ENCODE measurements at regions not wholly inside any gene's neighbourhood (a gene's known extent, or its start where the extent isn't known, plus 50 kb on each side); places are given as distances from the start of the nearest gene placed in this dataset.
"Not testable (repeated sequence)": the region's sequence is repeated elsewhere in the genome, so short reads cannot be mapped to it uniquely, and the experiment has no call there.

DNA sequence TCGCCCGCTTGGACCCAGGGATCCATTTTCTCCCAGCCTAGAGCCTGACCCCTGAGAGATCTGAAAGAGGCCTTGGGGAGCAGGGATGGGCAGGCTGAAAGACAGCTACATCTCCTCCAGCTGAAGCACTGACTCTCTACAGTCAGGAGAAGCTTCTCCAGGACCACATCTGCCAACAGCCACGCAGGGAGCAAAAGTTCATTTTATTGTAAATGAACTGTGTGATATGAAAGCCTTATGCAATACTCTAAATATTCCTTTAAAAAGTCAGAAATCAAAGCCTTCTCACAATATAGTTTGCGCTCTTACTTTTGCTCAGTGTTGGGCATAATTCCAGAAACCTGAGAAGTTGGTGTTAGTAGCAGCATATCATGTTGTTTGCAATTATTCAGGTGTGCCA lies 428.9 kb upstream of the RAB6C start:
- DNase-seq, result no peak

DNA sequence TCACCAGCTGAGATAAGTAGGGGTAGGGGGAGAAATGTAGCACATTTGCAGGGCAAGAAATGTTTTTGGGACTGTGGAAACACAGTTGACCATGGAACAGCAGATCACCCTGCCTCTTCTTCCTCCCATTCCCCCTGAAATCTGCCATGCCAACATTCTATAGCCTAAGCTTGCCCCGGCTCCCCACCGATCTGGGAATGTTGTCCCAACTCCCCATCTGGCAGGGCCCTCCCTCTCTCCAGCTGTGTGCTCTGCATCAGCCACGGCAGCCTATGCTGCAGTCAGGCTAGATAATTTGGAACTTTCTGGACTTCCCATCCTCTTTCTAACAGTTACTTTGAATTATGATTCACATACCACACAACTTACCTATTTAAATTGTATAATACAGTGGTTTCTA lies 425.1 kb upstream of the RAB6C start:
- DNase-seq, result no peak

- DNase-seq, result no peak
Observed at GRCh38 chr2:129559101-129559500, 420.4 kb upstream of the RAB6C start.

DNA sequence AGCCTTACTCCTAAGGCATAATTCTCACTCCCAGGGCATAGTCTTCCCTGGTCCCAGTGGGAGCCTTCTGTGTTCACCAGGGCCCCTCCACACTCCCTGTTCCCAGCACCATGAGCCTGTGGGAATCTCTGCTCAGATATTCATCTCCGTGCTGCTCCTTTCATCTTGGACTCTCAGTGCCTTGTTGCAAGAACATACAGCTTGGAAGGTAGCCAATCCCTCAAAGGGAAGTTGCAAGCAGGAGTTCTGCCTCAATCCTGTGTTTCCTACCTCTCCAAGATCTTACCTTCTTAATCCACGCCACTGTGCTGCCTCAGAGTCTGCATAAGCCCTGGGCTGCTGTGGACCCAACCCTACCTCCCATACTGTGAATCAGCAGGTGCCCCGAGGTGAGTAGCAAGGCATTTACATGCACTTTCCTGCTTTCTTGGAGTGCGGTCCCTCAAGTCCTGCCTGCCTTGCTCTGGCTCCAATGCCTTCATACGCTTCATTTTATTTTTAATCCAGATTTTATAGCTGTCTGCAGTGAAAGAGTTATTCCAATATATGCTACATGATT lies 413.8 kb upstream of the RAB6C start:
- DNase-seq, result no peak

- not testable (repeated sequence) for DNase-seq
Observed at GRCh38 chr2:129570812-129571211, 408.7 kb upstream of the RAB6C start.

GRCh38 chr2:129575431-129575830 lies 404.0 kb upstream of the RAB6C start:
- DNase-seq, result no peak

DNA sequence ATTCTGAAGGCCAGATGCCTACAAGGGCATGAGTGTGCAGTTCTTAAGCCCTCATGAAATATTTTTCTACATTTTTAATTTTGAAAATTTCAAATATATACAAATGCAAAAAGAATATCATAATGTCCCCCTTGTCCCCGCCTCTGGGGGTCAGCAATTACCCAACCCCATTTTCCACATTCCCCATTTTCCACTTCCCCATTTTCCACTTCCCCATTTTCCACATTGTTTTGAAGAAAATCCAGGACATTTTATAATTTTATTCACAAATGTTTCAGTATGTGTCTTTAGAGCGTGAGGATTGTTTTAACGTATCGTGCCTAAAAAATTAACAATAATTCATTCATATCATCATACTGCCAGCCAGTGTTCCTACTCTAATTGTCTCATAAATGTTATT lies 403.6 kb upstream of the RAB6C start:
- no peak for DNase-seq

DNA sequence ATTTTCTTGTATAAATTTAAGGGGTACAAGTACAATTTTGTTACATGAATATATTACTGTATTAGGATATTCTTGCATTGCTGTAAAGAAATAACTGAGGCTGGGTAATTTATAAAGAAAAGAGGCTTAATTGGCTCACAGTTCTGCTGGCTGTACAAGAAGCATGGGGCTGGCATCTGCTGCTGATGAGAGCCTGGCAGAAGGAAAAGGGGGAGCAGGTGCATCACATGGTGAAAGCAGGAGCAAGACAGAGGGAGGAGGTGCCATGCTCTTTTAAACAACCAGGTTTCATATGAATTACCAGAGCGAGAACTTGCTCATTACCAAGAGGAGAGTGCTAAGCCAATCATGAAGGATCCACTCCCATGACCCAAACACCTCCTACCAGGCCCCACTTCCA lies 399.5 kb upstream of the RAB6C start:
- DNase-seq, result no peak

- DNase-seq, result no peak
Observed at GRCh38 chr2:129585760-129586159, 393.7 kb upstream of the RAB6C start.

- DNase-seq, result peak; percentile 5
Observed at GRCh38 chr2:129587426-129588064, 391.9 kb upstream of the RAB6C start.

DNA sequence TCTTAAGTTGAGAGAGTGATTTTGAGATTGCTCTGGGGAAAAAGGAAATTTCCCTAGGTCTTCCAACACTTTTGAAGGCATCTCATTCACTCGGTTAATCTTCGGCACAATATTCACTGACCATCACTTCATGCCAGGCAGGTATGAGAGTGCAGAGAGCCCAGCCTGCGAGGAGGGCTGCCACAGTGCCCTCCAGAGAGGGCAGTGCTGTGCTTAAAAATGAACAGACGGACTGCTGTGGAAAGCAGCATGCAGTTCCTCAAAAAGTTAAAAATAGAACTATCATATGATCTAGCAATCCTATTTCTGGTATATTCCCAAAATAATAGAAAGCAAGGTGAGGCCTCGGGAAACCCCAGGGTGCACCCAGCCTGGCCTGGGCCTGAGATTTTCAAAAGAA lies 374.9 kb upstream of the RAB6C start:
- no peak for DNase-seq

- DNase-seq, result no peak
Observed at GRCh38 chr2:129605646-129606045, 373.8 kb upstream of the RAB6C start.

DNA sequence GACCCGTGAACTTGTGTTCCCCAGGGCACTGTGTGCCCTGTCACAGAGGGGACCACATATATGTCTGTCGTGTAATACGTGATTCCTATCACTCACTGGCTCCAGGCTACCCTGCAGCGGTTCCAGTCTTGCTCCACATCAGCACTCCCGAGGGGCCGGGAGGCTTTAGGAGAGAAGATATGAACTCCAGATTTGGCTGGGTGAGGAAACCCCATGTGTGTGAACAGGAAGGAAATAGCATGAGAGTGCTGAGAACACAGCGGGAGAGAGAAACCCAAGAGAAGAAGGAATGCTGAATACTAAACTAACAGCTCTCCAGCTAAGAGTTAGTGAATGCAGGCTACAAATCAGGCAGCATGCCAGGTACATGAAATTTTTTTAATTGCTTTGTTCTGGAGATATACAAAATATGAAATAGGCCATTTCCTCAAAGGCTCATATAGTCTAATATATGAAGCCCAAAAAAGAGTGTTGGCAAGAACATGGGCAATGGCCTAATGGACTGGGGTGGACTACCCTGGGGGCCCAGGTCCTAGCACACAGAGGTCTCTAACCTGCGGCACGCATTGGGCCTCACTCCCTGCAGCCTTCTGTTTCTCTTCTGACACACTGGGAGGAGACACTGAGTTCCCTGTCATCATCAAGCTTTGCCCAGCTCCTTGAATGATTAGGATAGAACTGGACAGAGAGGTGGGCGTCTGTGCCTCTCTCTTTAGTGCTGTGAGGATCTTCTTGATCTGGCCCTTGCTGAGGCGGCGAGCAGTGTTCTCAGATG lies 372.8 kb upstream of the RAB6C start:
- DNase-seq, result no peak

DNA sequence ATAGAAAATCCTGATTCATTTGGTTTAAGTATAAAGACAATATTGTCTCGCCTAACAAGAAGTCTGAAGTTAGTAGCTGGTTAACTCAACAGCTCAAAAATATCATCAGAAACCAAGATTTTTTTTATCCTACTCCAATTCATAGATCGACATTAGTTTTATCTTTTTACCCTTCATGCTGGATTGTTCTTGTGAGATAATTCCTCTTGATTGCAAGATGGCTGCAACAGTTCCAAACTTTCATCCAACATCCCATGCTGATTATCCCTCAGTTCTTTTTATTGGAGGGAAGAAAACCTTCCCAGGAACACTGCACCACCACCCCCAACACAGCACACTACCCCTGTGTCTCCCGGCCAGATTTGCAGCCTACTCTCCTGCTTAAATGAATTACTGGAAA lies 370.2 kb upstream of the RAB6C start:
- no peak for DNase-seq

DNA sequence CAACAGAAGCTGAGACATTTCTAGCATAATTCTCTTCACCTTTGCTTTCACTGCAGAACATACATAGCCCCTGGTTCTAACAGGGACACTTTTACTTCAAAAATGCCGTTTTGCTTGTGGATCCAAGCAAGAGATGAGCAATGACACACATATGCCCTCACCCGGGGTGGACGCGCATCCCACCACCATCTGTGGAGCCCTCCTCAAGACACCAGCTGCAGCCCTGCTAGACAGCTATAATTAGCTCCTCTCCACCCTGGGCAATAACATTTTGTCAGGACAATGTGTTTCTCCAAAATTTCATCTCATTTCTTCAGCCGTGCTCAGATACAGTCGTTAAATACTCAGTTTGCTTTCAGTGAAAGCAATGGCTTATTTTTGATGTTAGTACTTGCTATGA lies 368.7 kb upstream of the RAB6C start:
- DNase-seq, result no peak

DNA sequence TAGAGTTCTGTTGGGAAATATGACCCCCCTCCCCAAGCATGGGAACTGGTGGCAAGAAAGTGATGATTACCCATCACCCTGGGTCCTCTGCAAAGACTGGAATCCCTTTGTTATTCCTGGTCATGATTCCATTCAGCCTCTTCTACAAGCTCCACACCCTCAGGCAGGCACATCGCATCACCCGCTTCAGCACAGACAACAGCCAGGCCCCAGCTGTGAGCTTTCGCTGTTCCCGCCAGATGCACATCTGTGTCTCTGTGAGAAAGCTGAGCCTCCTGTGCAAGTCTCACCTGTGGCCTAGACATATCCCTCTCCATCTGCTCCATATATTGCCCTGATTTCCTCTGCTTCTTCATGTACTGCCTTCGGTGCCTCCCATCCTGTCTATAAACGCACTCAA lies 368.0 kb upstream of the RAB6C start:
- DNase-seq, result no peak

- no peak for DNase-seq
Observed at GRCh38 chr2:129619471-129619870, 360.0 kb upstream of the RAB6C start.

- no peak for DNase-seq
Observed at GRCh38 chr2:129620411-129620810, 359.1 kb upstream of the RAB6C start.

DNA sequence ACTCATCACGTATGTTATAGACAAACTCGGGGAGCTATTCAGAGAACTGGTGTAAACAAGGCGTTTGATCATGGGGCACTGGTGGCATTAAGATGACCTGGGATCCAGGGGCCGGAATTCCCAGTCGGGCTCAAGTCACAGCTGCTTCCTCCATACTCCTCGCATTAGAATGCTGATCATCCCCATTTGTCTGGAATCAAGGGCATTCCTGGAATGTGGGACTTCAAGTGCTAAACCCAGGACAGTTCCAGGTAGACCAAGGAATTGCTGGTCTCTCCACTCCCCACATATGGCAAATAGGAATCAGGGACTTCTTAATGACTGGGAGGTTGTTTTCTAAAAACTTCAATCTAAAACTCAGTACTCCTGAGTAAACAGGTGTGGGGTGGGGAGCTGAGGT lies 355.7 kb upstream of the RAB6C start:
- DNase-seq, result no peak

GRCh38 chr2:129627437-129627836 lies 352.0 kb upstream of the RAB6C start:
- no peak for DNase-seq

DNA sequence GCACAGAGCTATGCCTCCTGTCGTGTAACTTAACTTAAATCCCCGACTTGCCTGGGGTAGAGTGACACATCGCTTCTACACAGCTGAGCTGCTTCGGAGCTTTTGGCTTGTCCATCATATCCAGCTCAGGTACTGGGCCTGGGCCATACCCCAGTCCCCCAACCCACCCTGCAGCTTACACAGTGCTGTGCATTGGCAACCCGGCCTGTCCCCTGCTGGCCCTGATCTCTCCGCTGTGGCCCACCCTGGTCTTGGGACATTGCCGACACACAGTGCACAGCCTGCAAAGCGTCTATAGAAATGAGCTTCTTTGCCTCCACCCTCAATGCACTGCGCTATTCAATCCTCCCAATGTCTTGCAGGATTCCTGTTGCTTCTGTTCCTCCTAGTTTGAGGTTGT lies 342.8 kb upstream of the RAB6C start:
- no peak for DNase-seq

DNA sequence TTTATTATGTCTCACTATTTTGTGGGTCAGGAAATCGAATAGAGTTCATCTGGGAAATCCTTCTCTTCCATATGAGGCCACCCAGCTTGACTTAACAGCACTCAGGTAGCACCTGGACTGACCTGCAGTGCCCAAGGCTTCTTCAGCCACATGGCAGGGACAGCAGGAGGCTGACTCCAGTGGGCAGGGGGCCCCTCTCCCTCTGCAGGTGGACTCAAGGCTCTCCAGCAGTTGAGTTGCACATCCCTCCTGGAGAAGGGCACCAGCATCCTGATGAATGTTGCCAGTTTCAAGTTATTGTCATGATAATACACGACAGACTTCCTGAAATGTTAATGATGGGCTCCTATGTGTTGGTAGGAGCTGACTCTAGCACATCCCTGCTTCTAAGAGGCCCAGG lies 338.1 kb upstream of the RAB6C start:
- no peak for DNase-seq

DNA sequence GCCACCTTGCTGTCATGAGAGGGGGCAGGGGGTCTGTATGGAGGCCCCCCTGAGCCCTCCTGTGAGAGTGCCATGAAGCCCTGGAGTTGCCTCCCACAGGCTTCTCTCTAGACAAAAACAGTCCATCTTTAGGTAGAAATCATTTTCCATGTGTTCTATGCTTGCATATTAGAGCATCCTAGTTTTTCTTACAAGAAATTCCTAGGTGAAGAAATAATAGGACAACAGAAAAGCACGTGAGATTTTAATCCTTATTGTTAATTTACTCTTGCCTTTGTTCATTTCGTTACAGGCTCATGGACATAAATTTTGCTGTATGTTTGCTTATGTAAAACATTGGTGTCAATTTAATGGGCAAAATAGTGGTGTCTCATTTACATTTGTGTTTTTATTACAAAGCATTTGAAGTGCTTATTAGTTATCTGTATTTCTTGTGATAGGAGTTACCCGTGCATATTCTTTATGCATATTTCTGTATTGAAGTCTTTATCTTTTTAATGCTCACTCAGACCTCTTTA lies 336.9 kb upstream of the RAB6C start:
- DNase-seq, result no peak

GRCh38 chr2:129645335-129645734 lies 334.1 kb upstream of the RAB6C start:
- no peak for DNase-seq

Measured in activated gamma-delta T cell (primary cell).